Mononuclear cell (primary cell): ENCODE measurements at regions not wholly inside any gene's neighbourhood (a gene's known extent, or its start where the extent isn't known, plus 50 kb on each side); places are given as distances from the start of the nearest gene placed in this dataset.

Experiments
- H3K27me3 ChIP-seq: 2 replicates; pipeline ENCODE4 v1.6.0; 2011; ENCODE audit warnings: low read length, control low read depth; ENCODE audit not compliant: insufficient read depth
- H3K4me1 ChIP-seq: 2 replicates; pipeline ENCODE4 v1.5.1; 2011; ENCODE audit warnings: mild to moderate bottlenecking, low read length, control low read depth; ENCODE audit not compliant: insufficient read depth
- H3K4me3 ChIP-seq: 2 replicates; pipeline ENCODE4 v1.5.1; 2011; ENCODE audit warnings: mild to moderate bottlenecking, low read length, moderate library complexity
- H3K9me3 ChIP-seq: 2 replicates; pipeline ENCODE4 v1.5.1; 2011; ENCODE audit warnings: low read depth, mild to moderate bottlenecking, control low read depth, low read length

DNA sequence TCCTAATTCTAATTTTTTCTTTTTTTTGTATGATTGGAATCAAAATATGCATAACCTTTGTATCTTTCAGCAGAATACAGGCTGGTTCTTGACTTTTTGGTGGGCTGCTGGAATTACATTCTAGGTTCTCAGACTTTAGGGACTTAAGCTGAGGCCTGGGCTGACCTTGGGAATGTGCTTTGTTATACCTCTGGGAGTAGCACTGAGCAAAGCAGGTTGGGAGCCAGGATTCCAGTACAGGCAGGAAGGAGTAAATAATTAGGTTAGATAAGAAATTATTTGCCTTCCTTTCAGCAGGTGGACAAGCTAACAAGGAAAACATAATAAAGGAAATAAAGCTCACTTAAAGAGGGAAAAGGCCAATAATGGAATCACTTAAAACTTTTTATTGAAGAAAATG is 49.9 kb upstream of the SLC4A4 start:
- H3K27me3 ChIP-seq, result no peaks in the 10 kb centered on the region

More for the DNA sequence above, 49.9 kb upstream of the SLC4A4 start:
- Histone ChIP-seq H3K4me3 (no peak overlapping the region), H3K9me3 (no peaks in the 10 kb centered on the region), H3K4me1 (no peaks in the 10 kb centered on the region)
